ENCODE measurements at regions not wholly inside any gene's neighbourhood (a gene's known extent, or its start where the extent isn't known, plus 50 kb on each side); places are given as distances from the start of the nearest gene placed in this dataset.

DNA sequence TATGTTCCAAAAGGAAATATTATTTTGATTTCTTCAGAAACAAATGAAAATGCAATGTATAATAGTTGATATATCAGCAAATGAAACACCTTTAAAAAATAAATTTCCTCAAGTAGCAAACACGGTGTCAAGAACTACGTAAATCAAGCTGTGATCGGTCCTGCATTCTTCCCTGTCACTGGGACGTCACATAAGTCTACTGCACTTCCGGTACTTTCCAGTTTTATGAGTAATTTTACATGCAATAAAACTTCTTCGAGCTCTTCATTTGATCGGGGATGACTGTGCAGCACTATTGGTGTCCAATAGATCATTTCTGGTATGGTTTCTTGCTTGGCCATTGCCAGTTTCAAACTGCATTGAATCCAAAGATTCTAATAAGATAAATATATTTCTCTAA, 114.0 kb upstream of the VEGFC start:
- no peak for DNase-seq

DNA sequence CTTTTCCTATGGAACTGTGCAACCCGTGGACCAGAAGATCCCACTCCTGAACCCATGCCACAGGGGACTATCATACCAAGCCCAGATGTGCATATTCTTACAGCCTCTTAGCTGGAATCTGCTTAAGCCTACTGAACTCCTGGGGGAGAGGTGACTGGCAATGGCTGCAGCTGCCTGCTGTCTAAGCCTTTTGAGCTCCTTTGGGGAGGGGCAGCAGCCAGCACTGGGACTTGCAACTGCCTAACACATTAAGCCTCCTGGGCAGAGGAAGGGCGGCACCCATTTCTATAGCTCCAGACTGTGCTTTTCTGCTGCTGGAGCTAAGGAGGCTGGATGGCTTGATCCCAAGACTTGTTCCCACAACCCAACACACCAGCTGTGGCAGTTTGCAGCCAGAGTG, 117.9 kb upstream of the VEGFC start:
- DNase-seq = no peak

DNA sequence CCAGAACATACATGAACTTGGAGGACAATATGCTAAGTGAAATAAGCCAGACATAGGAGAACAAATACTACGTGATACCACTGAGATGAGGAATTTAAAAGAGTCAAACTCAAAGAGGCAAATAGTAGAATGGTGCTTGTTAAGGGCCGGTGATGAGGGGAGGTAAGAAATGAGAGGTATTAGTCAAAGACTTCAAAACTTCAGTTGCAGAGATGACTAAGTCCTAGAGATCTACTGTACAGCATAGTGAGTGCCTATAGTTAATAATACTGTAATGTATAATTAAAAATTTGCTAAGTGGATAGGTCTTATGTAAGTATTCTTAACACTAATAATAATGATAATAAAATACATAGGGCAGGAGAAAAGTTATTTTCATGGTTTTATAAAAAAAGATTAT, 126.9 kb upstream of the VEGFC start:
- no peak for DNase-seq

DNA sequence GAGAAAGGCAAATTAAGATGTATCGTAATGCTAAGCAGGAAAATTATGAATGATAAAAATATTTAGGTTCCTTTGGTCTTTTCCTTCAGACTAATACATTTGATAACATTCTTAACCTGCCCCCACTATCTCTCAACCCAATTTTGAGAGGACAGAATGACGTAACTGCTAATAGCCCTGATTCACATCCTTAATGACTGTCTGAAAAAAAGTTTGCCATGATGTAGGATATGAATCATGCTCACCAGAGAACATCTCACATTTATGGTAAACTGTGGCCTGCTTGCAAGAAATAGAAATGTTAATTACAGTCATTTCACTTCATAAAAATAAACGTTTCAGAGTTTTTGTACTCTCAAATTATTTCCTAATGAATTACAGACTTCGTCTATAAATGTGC, 128.0 kb upstream of the VEGFC start:
- no peak for DNase-seq

DNA sequence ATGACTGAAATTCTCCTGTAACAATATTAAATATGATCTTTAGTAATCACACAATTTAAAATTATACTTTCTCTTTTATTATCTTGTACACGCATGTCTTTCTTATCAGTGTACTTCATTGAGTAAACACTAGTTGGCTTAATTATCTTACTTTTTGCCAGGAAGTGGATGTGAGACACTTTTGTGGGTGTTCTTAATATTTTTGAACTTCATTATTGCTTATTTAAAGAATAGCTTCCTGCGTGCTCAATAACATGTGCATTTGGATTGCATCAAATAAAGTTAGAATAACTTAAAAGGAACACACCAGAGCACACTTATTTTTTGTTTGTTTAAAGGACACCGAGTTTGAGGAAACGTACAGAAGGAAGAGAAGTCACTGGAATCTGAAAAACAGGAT, 128.5 kb upstream of the VEGFC start:
- no peak for DNase-seq

DNA sequence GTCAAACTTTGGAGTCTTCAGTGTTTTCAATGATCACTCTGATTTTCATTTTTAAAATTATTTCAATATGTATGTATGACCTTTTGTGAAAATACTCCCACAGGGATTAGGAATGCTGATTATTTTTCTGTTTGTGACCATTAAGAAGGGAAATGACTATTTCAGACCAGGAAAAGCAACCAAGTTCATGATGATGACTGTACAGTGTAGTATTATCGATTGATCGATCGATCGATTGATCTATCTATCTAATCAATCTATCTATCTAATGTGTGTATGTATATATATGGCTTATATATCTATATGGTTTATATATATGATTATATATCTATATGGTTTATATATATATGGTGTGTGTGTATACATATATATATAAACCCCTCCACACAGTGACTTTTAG, 131.5 kb upstream of the VEGFC start:
- DNase-seq = no peak

DNA sequence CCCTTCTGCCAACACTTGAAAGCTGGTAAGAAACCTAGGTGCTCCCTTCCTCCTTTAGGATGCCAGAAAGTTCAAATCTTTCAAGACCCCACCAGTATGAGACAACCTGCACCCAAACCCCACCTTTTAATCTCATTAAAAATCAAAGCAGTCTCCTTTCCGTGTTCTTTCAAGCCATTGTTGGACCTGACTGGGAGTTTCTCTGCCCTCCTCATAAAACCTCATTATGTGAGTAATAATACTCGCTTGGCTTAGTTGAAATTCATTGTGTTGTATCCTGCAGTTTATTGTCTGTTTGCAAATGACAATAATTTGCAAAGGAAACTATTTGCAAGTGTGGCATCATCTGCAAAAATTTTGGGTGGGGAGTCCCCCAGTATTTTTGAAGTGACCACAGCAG, 133.2 kb upstream of the VEGFC start:
- DNase-seq = no peak

DNA sequence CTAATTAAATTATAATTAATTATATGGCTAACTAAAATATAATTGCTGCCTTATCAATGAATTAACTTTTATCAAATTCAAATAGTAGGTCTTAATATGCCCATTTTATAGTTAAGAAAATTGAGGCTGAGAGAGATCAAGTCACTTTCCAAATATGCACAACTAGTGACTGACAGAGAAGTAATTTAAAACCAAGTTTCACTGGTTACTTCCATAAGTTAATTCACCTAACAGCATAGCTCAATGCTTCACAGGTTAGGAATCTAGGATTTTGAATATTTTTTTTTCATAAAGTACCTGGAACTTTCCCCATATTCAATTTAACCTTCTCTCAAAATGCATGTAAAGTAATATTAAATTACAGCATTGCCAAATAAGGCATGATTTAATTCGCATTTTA, 134.4 kb upstream of the VEGFC start:
- DNase-seq = no peak

DNA sequence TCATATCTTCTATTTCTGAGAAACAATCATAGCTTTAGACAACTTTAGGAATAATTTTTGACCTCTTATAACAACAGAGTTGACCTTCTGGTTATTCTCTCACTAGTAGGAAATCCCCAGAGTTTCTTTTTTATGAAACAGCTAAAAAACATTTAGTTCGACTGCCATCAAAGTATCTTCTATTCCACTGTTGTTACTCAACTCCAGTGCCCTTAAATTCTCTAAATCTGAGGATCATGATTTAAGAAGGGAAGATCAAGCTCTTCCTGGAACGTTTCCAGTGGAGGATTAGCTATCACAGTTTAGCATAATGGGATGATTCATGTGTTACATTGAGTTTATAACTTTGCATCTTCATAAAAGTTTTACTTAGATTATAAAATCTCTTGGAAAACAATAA, 134.9 kb upstream of the VEGFC start:
- no peak for DNase-seq

DNA sequence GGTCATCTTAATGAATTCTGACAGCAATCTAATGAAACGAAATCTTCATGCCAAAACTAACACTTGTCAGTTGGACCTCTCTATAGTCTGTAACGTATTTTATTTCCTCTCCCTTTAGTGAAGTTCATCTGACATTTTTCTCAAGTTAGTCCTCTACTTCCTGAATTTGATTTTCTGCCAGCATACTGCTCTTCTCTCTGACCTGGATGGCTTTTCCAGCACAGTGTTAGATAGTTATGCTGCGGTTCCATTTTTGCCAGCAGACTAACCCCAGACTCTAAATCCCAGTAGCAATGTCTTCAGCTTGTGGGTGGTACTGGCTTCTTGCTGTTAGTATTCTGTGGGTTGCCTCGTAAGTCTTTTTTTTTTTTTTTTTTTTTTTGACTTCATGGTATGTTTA, 146.7 kb upstream of the VEGFC start:
- DNase-seq = no peak

DNA sequence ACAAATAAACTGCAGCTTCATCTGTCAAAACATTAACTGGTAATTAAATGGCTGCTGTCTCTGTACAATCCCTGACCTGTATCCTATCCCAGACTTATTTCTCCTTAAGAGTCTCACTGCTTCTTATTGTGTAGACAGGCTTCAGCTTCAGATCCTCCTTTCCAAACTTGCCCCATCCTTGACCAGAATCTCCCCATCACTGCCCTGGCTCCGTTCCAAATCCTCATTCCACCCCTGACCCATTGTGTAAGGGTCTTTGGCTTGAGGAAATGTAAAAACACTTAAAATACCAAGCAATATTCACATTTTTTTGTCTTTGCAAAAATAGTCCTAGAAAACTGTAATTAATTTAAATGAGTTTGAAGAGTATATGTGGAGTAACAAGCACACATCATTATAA, 152.6 kb upstream of the VEGFC start:
- no peak for DNase-seq

DNA sequence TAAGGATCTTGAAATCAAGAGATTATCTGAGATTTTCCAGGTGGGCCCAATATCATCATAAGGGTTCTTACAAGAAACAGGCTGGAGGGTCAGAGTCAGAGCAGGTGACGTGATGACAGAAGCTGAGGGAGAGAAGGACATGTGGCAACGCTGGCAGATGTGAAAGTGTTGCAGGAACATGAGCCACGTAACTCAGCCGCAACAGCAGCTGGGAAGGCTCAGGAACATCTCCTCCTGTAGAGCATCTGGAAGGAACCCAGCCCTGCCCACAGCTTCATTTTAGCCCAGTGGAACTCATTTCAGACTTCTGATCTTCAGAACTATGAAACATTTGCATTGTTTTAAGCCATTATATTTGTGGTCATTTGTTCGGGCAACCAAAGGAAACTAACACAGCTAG, 156.3 kb upstream of the VEGFC start:
- DNase-seq = no peak

DNA sequence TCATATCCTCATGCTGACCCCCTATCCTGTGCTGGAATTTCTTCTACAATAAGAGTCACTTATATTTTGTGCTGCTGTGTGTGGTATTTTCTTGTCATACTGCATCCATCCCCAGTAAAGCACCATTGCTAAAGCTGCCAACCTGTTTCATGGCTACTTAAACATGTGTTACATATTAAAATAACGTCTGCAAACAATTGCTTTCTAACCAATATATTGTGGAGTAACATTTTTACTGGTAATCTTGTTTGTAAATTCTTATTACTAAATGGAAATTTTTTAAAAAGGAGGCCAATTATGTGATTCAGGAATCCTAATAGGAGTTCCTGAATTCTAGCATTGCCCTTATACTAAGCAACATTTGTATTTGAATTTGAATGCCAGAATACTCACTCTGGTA, 160.3 kb upstream of the VEGFC start:
- DNase-seq = no peak

DNA sequence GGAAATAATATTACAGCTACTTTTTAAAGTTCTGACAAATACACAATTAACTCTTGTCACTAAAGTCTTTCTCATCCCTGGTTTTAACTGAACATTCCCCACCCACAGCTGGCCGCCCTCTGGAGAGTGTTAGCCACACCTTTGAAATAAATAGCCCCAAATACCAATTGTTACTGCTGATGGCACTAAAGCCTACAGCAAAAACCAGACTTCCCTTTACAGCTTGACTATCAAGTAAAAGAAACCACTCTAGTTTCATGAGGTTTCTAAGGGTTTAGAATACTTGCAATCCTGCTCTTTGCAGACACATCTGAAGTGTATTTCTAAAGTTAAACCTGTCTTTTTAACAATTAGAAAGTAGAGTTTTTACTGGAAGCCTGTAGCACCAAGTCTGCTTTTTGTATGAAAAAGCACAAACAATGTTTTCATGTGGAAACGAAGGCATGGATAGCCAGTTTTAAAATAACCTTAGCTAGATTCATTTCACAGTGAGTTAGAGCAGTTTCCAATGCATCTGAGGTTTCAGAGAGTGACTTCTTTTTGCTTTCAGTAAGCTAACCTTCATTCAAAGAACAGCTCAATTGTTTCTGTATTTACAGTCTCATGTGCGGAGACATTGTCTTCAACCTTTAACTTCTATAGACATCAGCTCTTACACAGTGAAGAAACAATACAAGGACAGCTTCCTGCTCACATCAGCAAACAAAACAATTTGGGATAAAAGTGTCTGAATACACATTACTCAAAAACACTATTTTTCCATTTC, 164.8 kb upstream of the VEGFC start:
- no peak for DNase-seq

DNA sequence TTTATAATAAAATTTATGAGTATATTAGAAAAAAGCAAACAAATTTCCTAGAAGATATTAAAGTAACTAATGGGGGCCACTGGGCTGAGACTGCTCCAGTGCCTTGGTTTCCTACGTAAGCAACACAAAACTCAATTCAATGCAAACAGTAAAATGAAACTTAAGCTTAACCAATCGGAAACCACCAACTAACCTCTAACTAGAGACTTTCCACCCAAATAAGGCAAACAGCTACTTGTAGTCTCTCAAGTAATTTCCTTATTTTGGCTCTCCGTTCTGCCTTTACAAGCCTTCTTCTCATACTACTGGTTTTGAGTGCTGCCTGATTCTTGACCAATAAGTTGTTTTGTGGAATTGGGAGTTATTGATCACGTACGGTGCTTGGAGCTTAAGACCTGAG, 167.3 kb upstream of the VEGFC start:
- DNase-seq = no peak

DNA sequence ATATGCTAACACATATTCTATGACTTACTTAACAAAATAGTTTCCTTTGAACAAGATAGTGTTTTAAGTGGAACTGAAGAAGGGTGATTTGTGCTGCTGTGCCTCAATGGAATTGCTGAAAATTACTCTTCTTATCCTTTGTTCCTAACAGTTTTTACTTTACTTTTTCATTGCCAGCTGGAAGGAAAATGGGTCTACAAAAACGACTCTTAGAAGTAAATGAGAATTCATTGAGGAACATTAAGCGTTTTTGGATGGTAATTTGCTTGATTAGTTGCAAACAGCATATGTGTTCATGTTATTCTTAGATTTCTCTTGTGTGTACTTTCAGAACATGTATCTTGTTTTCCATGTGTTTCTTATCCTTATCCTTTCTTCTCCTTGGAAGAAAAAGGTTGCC, 170.4 kb upstream of the VEGFC start:
- DNase-seq = no peak

DNA sequence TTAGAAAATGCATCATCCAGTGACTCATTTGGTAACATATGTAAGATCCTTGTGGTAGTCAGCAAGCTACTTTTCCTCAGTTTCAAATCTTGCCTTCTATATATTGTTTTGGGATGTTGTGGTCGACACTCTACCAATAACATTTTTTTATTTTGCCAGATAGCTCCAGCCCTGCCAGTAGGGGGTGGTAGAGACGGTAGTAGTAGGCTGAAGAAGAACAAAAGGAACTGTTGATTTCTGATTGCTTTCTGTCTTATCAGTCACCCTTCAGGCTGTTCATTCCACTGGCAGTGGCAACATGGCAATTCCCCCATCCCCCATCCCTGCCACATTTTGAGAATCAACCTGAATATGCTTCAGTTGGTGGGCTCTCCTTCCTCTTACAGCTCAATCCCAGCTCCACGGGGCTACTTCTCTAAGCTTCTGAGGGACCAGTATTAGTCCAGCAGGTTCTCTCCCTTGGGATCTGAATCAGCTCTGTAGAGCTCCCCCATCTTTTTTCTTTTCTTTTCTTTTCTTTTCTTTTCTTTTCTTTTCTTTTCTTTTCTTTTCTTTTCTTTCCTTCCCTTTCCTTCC, 171.5 kb upstream of the VEGFC start:
- DNase-seq = no peak

DNA sequence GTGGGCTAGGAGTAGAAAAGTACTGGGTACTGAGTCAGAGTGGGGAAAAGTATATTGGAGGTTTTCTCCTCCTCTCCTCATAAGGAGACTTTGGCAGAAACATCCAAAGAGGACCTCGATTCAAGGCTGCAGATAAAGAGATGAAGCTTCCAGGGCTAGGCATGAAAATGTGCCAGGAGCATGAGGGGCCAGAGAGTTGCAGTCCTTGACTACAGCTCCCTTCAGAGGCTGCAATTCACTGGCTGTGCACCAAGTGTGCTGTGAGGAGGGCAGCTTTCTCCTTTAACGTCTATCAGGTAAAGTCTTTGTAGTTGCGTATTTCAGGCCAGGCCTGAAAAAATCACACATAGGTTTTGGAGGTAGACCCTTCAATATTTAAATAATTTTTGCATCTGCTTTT, 174.9 kb upstream of the VEGFC start:
- no peak for DNase-seq

DNA sequence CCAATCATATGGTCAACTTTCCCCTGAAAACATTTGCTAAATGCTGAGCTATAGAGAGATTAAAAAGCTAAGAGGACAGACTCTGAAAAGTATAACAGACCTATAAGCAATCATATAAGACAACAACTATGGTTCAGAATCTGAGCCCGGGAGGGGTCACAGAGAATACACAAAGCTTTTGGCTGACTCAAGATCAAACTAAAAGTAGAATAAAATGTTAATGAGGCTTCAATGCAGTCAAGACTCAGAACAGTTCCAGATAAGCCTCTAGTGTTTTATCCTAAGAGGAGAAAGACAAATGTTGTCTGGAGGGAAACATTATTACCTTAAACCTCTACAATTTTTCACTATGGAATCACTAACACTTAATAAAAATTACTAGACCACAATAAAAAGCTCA, 175.4 kb upstream of the VEGFC start:
- no peak for DNase-seq

DNA sequence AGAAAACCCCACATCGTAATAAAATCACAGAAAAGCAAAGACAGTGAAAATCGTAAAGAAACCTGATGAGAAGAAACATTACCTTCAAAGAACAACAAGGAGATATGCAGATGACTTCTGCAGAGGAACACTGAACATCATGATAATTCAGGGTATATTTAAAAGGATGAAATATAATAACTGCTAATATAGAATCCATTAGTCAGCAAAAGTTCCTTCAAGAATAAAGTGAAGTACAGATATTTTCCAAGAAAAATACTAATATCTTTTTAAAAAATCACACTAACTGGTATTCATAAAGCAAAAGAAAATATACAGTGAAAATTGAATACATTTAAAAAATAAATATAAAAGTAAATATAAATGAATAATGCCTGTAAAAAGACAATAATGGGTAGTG, 176.3 kb upstream of the VEGFC start:
- no peak for DNase-seq

DNA sequence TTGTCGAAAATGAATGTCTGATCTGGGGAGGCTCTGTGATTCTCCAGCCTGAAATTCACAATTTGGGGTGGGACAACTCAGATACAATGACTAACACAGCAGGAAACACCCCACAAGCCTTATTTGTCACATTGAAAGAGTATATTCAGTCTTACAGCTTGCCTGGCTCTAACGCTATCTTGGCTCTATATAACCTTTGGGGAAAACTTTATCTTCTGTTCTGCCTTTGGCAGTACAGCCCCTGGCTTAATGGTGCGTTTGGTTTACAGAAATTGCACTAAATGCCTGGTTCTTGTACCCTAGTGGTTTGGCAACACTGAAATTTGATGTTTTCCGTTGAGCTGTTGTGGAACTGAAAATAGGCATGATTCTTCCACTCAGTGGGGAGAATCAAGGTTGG, 178.1 kb upstream of the VEGFC start:
- DNase-seq = no peak

DNA sequence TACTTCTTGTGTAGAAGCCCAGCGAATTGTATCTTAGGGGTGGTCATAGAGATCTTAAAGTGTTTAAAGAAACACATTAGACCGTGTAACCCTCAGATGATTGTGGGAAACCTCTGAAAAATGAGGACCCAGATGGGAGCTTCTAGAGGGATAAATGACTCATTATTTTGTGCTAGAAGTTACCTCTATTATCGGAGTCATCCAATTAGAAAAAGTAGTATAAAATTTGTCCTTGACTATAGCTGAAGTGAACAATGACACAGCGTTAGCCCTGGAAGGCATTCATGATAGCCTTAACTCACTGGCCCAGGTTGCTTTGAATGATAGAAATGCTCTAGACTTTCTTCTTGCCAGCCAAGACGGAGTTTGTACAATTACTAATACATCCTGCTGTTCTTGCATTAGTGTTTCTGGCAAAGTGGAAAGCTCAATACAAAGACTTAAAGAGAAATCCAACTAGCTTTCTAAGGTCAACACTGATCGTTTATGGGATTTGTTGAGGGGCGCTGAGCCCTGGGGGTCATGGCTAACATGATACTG, 178.9 kb upstream of the VEGFC start:
- DNase-seq = no peak

DNA sequence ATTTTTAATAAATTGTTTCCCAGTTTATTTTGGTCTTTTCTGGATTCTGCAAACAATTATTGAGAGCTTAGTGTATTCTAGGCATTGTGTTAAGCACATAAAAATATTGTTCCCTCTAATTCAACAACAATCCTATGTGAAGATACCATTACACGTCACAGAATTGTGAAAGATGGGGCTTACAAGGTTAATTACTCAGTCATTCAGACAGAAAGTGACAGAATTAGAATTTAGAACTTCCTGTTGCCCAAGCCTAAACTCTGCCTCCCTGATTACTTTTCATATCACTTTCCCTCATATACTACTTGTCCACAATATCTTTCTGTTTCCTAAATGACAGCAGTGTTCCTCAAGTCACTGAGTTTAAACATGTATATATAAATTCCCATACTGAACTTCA, 186.7 kb upstream of the VEGFC start:
- DNase-seq = no peak

DNA sequence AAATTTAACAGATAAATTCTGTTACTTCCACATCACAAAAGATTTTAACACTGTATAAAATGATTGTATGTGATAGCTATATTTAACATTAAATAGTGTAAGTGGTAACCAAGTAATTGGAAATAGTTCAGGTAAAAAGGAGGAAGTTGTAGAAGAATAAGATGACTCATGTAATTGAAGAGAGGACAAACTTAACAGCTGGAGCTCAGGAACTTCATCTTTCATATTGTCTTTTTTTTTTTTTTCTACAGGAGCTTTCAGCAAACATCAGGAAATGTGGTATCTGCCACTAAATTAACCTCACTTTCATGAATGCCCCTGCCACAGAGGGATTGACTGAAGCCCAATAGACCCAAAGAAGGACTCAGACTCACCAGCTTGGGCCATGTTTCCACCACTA, 188.4 kb upstream of the VEGFC start:
- no peak for DNase-seq

DNA sequence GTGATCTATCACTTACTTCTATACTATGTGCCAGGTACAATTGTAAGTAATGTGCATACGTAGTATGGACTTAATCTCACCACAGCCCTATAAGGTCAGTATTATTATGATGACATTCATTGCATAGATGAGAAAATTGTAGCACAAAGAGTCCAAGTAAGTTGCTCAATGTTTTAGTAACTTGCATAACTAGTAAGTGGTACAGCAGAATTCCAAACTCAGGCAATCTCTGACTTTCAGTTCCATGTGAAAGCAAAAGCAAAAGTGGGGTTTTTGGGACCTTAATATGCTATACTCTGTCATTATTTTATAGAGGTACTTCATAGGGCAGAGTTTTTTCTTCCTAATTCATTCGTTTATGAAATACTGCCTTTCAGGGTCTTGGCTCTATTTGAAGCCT, 188.8 kb upstream of the VEGFC start:
- DNase-seq = no peak
